GM20000 (cell line): ENCODE measurements at regions not wholly inside any gene's neighbourhood (a gene's known extent, or its start where the extent isn't known, plus 50 kb on each side); places are given as distances from the start of the nearest gene placed in this dataset.

Experiments
- DNase-seq: peaks from one replicate; pipeline ENCODE4 v3.0.0; 2012; ENCODE audit warnings: low spot score
- CTCF ChIP-seq: IDR thresholded peaks from 2 replicates; pipeline ENCODE4 v1.5.1; 2012; ENCODE audit warnings: mild to moderate bottlenecking, control low read depth; ENCODE audit errors: extremely low read depth, missing control alignments

- no peak for DNase-seq
- no peak for TF ChIP-seq CTCF
Measured at GRCh38 chr1:29956349-29957030, 720.2 kb downstream of the PTPRU start.

- DNase-seq: no peak
- TF ChIP-seq CTCF: no peak
Measured at GRCh38 chr1:29954591-29954990, 718.3 kb downstream of the PTPRU start.

- TF ChIP-seq CTCF: no peak
- no peak for DNase-seq
Measured at GRCh38 chr1:29953961-29954360, 717.6 kb downstream of the PTPRU start.

GRCh38 chr1:29949676-29950075 lies 713.4 kb downstream of the PTPRU start:
- DNase-seq: no peak
- TF ChIP-seq CTCF: no peak

GRCh38 chr1:29948581-29948980 lies 712.3 kb downstream of the PTPRU start:
- DNase-seq: no peak
- TF ChIP-seq CTCF: no peak

GRCh38 chr1:29946057-29946456 lies 709.7 kb downstream of the PTPRU start:
- no peak for DNase-seq
- no peak for TF ChIP-seq CTCF

GRCh38 chr1:29945426-29945825 lies 709.1 kb downstream of the PTPRU start:
- no peak for TF ChIP-seq CTCF
- DNase-seq: no peak
